ENCODE measurements at regions not wholly inside any gene's neighbourhood (a gene's known extent, or its start where the extent isn't known, plus 50 kb on each side); places are given as distances from the start of the nearest gene placed in this dataset.

- no peak overlapping the region for H3K4ac ChIP-seq (ENCODE audit: low read depth, low read length)
- H4K5ac ChIP-seq (ENCODE audit: insufficient read length, low read depth, low read length) = no peak overlapping the region
- H2BK20ac ChIP-seq (ENCODE audit: low read depth, low read length, poor library complexity, severe bottlenecking) = no peak overlapping the region
- H3K27me3 ChIP-seq (ENCODE audit: insufficient read depth, low read length) = no peaks in the 10 kb centered on the region
- no peak for TF ChIP-seq CTCF (conservative IDR thresholded peaks at IDR 0.05)
- no peak overlapping the region for H2BK120ac ChIP-seq (ENCODE audit: low read depth, low read length, poor library complexity, severe bottlenecking)
- no peak overlapping the region for H3K9ac ChIP-seq (ENCODE audit: extremely low read depth, insufficient read length, low read length)
- no peak overlapping the region for H2BK5ac ChIP-seq (ENCODE audit: insufficient read length, low read length)
- H3K4me3 Mint-ChIP-seq = no peak overlapping the region
- H3K14ac ChIP-seq (ENCODE audit: insufficient read depth, low read length) = no peak overlapping the region
- no peak overlapping the region for H4K91ac ChIP-seq (ENCODE audit: insufficient read length, low read depth, low read length)
- H3K79me2 ChIP-seq (ENCODE audit: insufficient read depth, low read length) = no peaks in the 10 kb centered on the region
- H3K27ac ChIP-seq (ENCODE audit: insufficient read length, low read depth, low read length) = no peak overlapping the region
- no peaks in the 10 kb centered on the region for H3K9me3 ChIP-seq (ENCODE audit: control insufficient read depth, low read depth, low read length)
- H3K18ac ChIP-seq (ENCODE audit: insufficient read length, low read depth, low read length) = no peak overlapping the region
- no peak overlapping the region for H3K27ac Mint-ChIP-seq
- no peak overlapping the region for H2AFZ ChIP-seq (ENCODE audit: low read length)
- H3T11ph ChIP-seq (ENCODE audit: low read length) = no peak overlapping the region
- no peak overlapping the region for H2BK12ac ChIP-seq (ENCODE audit: insufficient read length, low read depth, low read length)
- H3K56ac ChIP-seq (ENCODE audit: insufficient read length, low read depth, low read length) = no peak overlapping the region
- no CpG with 5 or more reads among the region's 2 CpGs for WGBS (ENCODE audit: extremely low coverage, insufficient read length, low lambda C conversion rate)
- no peaks in the 10 kb centered on the region for H3K23me2 ChIP-seq (ENCODE audit: insufficient read length, low read depth, low read length, poor library complexity, severe bottlenecking)
- H3K4me1 Mint-ChIP-seq = peaks cover 23% of the 10 kb centered on the region in 2 experiments
- no peaks in the 10 kb centered on the region for H3K27me3 Mint-ChIP-seq (ENCODE audit: low read depth)
- no peak overlapping the region for H3K23ac ChIP-seq (ENCODE audit: insufficient read length, low read depth, low read length)
- H3K79me1 ChIP-seq (ENCODE audit: insufficient read depth, low read depth, low read length, poor library complexity, severe bottlenecking) = no peaks in the 10 kb centered on the region
- no peaks in the 10 kb centered on the region; a peak in 1 of 5 replicates for H3K9me3 Mint-ChIP-seq
- no peak overlapping the region for H2AK5ac ChIP-seq (ENCODE audit: insufficient read length, low read length)
- no peaks in the 10 kb centered on the region for H4K20me1 ChIP-seq (ENCODE audit: control insufficient read depth, insufficient read depth, insufficient read length)
- DNase-seq = no peak
- H4K8ac ChIP-seq (replicated peaks; ENCODE audit: insufficient read length, low read depth, low read length) = no peak overlapping the region
- H3K36me3 Mint-ChIP-seq (ENCODE audit: insufficient read depth in 1 of 3, low read depth in 3 of 3) = peaks cover 0 to 5% (median 2%) of the 10 kb centered on the region in 3 experiments; a peak in 1 of 7 replicates
- no peaks in the 10 kb centered on the region; the same call in 1 of the 2 replicates for H3K4me1 ChIP-seq (ENCODE audit: insufficient read depth, low read length)
- no peak overlapping the region for H3K4me2 ChIP-seq (ENCODE audit: insufficient read depth, insufficient read length, low read length)
- H2BK15ac ChIP-seq (ENCODE audit: low read depth, low read length) = no peak overlapping the region
Observed at GRCh38 chr1:67601955-67602354, 83.0 kb upstream of the GADD45A start.

All from H9 (cell line).